ENCODE measurements at regions not wholly inside any gene's neighbourhood (a gene's known extent, or its start where the extent isn't known, plus 50 kb on each side); places are given as distances from the start of the nearest gene placed in this dataset.
"Not testable (repeated sequence)": the region's sequence is repeated elsewhere in the genome, so short reads cannot be mapped to it uniquely, and the experiment has no call there.

- TF ChIP-seq CTCF (IDR thresholded peaks at IDR 0.05; ENCODE audit: low read depth, low read length): no peak
- DNase-seq (ENCODE audit: low read depth in 2 of 2): no peak
- no peak overlapping the region for H3K4me3 ChIP-seq (replicated peaks in 1 of 2; ENCODE audit: low read depth in 2 of 2, low read length in 2 of 2)
Measured at GRCh38 chr2:83967854-83968253, 491.2 kb downstream of the SUCLG1 start.

GRCh38 chr2:83966946-83967345 lies 492.1 kb downstream of the SUCLG1 start:
- not testable (repeated sequence) for DNase-seq (ENCODE audit: low read depth in 2 of 2); H3K4me3 ChIP-seq (replicated peaks in 1 of 2; ENCODE audit: low read depth in 2 of 2, low read length in 2 of 2)

- H3K4me3 ChIP-seq (replicated peaks in 1 of 2; ENCODE audit: low read depth in 2 of 2, low read length in 2 of 2): no peak overlapping the region
- TF ChIP-seq CTCF (IDR thresholded peaks at IDR 0.05; ENCODE audit: low read depth, low read length): no peak
- no peak for DNase-seq (ENCODE audit: low read depth in 2 of 2)
Measured at GRCh38 chr2:83961512-83961911, 497.6 kb downstream of the SUCLG1 start.

- H3K4me3 ChIP-seq (replicated peaks in 1 of 2; ENCODE audit: low read depth in 2 of 2, low read length in 2 of 2): no peak overlapping the region
- DNase-seq (ENCODE audit: low read depth in 2 of 2): no peak
- no peak for TF ChIP-seq CTCF (IDR thresholded peaks at IDR 0.05; ENCODE audit: low read depth, low read length)
Measured at GRCh38 chr2:83960371-83960770, 498.7 kb downstream of the SUCLG1 start.

- TF ChIP-seq CTCF (IDR thresholded peaks at IDR 0.05; ENCODE audit: low read depth, low read length): no peak
- DNase-seq (ENCODE audit: low read depth in 2 of 2): no peak
- H3K4me3 ChIP-seq (replicated peaks in 1 of 2; ENCODE audit: low read depth in 2 of 2, low read length in 2 of 2): no peak overlapping the region
Measured at GRCh38 chr2:83959266-83959665, 499.8 kb downstream of the SUCLG1 start.

GRCh38 chr2:83956991-83957390 lies 502.1 kb downstream of the SUCLG1 start:
- no peak for DNase-seq (ENCODE audit: low read depth in 2 of 2)
- H3K4me3 ChIP-seq (replicated peaks in 1 of 2; ENCODE audit: low read depth in 2 of 2, low read length in 2 of 2): no peak overlapping the region
- no peak for TF ChIP-seq CTCF (IDR thresholded peaks at IDR 0.05; ENCODE audit: low read depth, low read length)

- H3K4me3 ChIP-seq (replicated peaks in 1 of 2; ENCODE audit: low read depth in 2 of 2, low read length in 2 of 2): no peak overlapping the region
- no peak for DNase-seq (ENCODE audit: low read depth in 2 of 2)
- no peak for TF ChIP-seq CTCF (IDR thresholded peaks at IDR 0.05; ENCODE audit: low read depth, low read length)
Measured at GRCh38 chr2:83953697-83954096, 505.4 kb downstream of the SUCLG1 start.
